GM12872 (cell line): ENCODE measurements at regions not wholly inside any gene's neighbourhood (a gene's known extent, or its start where the extent isn't known, plus 50 kb on each side); places are given as distances from the start of the nearest gene placed in this dataset.

Experiments
- CTCF ChIP-seq: IDR thresholded peaks from 3 replicates; pipeline ENCODE4 v1.5.1; 2011; ENCODE audit warnings: low read depth, mild to moderate bottlenecking, low read length, moderate library complexity; ENCODE audit not compliant: insufficient read depth

DNA sequence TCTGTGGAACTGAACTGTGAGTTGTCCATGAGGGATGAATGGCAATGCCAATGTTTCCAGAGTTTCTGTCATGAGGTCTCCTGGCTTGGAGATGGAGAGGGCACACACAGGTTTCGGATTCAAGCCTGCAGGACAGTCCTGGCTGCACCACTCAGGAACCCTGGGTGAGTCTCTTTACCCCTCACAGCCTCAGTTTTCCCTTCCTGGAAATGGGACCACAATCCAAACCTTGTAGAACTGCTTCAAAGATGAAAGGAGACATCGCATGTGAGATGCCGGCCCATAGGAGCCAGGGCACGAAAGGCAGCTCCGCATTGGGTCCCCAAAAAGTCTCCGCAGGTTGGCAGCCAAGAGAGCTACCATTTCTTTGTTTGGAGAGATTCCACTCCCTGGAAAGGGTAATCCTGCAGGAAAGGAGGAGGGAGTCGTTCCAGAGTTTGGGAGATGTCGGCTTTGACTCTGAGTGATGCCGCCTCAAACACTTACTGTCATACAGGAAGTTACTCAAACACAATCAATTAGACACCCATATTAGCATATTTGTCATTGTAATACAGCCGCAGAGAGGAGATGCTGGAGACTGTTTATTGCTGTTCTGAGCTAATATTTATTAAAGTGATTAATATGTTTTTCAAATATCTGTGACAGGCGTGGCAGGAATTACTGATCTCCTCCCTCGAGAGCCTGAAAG is 318.3 kb downstream of the MN1 start:
- TF ChIP-seq CTCF = no peak

DNA sequence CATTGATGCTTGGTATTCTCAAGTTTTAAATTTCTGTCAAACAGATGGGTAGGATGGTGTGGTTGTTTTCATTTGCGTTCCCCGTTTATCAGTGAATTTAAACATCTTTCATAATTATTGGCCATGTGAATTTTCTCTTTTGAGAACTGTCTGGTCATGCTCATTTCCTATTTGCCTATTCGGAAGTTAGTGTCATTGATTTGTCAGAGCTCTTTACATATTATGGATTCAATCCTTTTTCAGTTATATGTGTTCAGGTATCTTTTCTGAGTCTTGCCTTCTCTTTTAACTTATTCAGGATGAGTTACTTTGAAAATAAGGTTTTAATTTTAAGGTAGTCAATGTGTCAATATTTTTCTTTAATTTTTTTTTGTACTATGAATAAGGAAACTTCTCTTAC is 315.7 kb downstream of the MN1 start:
- TF ChIP-seq CTCF = no peak

GRCh38 chr22:27487600-27488452 is 313.7 kb downstream of the MN1 start:
- no peak for TF ChIP-seq CTCF

- TF ChIP-seq CTCF = no peak
These were observed 312.9 kb downstream of the MN1 start for GRCh38 chr22:27488456-27489177.

DNA sequence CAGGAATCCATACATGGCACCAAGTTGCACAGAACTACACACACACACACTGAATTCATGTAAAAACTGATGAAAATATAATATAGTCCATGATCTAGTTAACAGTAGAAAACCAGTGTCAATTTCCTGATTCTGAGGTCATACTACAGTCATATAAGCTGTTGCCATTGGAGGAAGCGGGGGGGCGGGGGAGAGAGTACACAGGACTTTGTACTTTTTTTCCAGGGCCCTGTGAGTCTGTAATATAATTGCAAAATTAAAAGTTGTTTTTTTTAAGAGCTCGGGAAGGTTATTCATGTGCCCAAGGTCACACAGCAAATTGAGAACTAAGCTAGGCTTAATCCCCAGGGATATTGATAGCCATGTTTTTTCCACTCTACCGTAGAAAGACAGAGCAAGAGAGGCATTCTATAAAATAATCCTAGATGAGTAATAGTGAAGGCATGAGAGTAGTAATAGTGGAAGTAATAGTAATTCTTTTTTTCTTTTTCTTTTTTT is 312.3 kb downstream of the MN1 start:
- TF ChIP-seq CTCF = no peak

GRCh38 chr22:27490080-27490479 is 311.5 kb downstream of the MN1 start:
- no peak for TF ChIP-seq CTCF

DNA sequence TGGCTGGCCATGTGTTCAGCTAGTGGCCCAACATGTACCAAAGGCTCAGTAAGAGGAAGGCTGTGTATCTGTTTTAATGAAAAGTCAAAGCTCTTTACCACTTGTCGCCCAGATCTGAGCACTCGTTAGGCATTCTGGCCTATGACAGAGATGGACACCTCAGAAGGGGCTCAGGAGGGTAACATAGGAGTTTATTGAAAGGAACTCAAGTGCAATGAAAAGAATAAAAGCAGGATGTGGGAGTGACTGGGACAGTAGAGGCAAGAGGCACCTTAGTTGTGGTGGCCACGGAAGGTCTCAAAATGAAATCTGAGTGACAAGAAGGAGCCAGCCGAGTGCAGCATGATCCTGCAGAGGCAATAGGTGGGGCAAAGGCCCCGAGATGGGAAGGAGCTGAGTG is 309.7 kb downstream of the MN1 start:
- TF ChIP-seq CTCF = no peak
